GM23248 (cell line): ENCODE measurements at regions not wholly inside any gene's neighbourhood (a gene's known extent, or its start where the extent isn't known, plus 50 kb on each side); places are given as distances from the start of the nearest gene placed in this dataset.

Experiments
- DNase-seq: peaks from one replicate; pipeline ENCODE4 v3.0.0-alpha.2; 2015
- H2AFZ ChIP-seq: fragments of 200-600 bp; sonication (generic); 2 replicates; pipeline ENCODE4 v1.6.1; 2016; ENCODE audit warnings: antibody characterized with exemption
- H3F3A ChIP-seq: fragments of 200-600 bp; sonication (generic); 2 replicates; pipeline ENCODE4 v1.6.1; 2016; ENCODE audit warnings: mild to moderate bottlenecking, antibody characterized with exemption, mixed run types; ENCODE audit not compliant: insufficient read depth
- H3K27ac ChIP-seq: fragments of 200-600 bp; sonication (generic); 2 replicates; pipeline ENCODE4 v1.5.1; 2016; ENCODE audit warnings: mild to moderate bottlenecking
- H3K27me3 ChIP-seq: fragments of 200-600 bp; sonication (generic); replicated peaks from 2 replicates; pipeline ENCODE4 v1.6.1; 2016; ENCODE audit warnings: mild to moderate bottlenecking; ENCODE audit not compliant: insufficient read depth
- H3K36me3 ChIP-seq: fragments of 200-600 bp; sonication (generic); 2 replicates; pipeline ENCODE4 v1.6.1; 2016; ENCODE audit warnings: low read depth, mild to moderate bottlenecking
- H3K4me1 ChIP-seq: fragments of 200-600 bp; sonication (generic); 2 replicates; pipeline ENCODE4 v1.6.1; 2016; ENCODE audit warnings: mild to moderate bottlenecking; ENCODE audit not compliant: insufficient read depth
- H3K4me2 ChIP-seq: fragments of 200-600 bp; sonication (generic); one replicate; pipeline ENCODE4 v1.6.1; 2016; ENCODE audit warnings: mild to moderate bottlenecking; ENCODE audit not compliant: unreplicated experiment
- H3K4me3 ChIP-seq: fragments of 200-600 bp; sonication (generic); 2 replicates; pipeline ENCODE4 v1.5.1; 2016; ENCODE audit warnings: mild to moderate bottlenecking
- H3K79me2 ChIP-seq: fragments of 200-600 bp; sonication (generic); 2 replicates; pipeline ENCODE4 v1.6.1; 2016; ENCODE audit warnings: mild to moderate bottlenecking; ENCODE audit not compliant: insufficient read depth
- H3K9ac ChIP-seq: fragments of 200-600 bp; sonication (generic); 2 replicates; pipeline ENCODE4 v1.6.1; 2016; ENCODE audit warnings: mild to moderate bottlenecking
- H3K9me2 ChIP-seq: fragments of 200-600 bp; sonication (generic); 2 replicates; pipeline ENCODE4 v1.6.1; 2016; ENCODE audit warnings: mixed run types, mild to moderate bottlenecking, moderate library complexity; ENCODE audit not compliant: insufficient read depth
- H3K9me3 ChIP-seq: fragments of 200-600 bp; sonication (generic); one replicate; pipeline ENCODE4 v1.6.1; 2017; ENCODE audit warnings: low read depth
- H4K20me1 ChIP-seq: fragments of 200-600 bp; sonication (generic); 2 replicates; pipeline ENCODE4 v1.6.0; 2016; ENCODE audit not compliant: insufficient read depth
- EZH2 ChIP-seq: fragments of 200-600 bp; sonication (generic); IDR thresholded peaks from 2 replicates; pipeline ENCODE4 v1.6.1; 2018; ENCODE audit warnings: antibody characterized with exemption, mild to moderate bottlenecking; ENCODE audit not compliant: insufficient read depth, poor library complexity, severe bottlenecking
- EZH2phosphoT487 ChIP-seq: fragments of 200-600 bp; sonication (generic); IDR thresholded peaks from 2 replicates; pipeline ENCODE4 v1.6.1; 2018; ENCODE audit warnings: antibody characterized with exemption, moderate library complexity, mild to moderate bottlenecking, low read depth; ENCODE audit not compliant: insufficient read depth
- WGBS, 2 experiments: methylation state at CpG; one replicate each; pipeline ENCODE4 v1.1.6; 2015 to 2017; ENCODE audit warnings: low lambda C conversion rate in 2 of 2, low coverage in 1 of 2; ENCODE audit errors: missing lambda C conversion rate in 2 of 2; 5-methylcytosine and 5-hydroxymethylcytosine counted together
- in situ Hi-C: fragments of 300-500 bp; cut with MboI; formaldehyde crosslinking; loops from 2 replicates; pipeline ENCODE4 v1.15.0; 2020

DNA sequence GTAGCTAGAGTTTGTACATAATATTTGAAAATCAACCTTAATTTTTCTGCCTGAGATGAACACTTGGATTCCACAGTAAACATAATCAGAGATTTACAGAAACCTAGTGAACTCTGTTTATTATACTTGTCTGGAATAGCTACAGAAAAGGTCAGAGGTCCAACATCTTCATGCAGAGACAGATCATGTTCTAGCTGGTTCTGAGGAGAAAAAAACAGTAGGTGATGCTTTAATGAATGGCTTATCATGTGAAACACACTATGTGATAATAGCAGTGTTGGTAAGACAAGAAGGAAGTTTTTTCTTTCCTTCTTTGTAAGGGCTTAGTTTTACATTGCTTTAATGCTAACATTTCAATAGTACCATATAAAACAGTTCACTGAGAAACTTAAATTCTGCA is 846.4 kb upstream of the ZEB2 start:
- no peak overlapping the region for H3K9ac ChIP-seq
- no peaks in the 10 kb centered on the region for H3F3A ChIP-seq
- no peaks in the 10 kb centered on the region for H3K79me2 ChIP-seq
- DNase-seq, result no peak
- no peaks in the 10 kb centered on the region for H3K27me3 ChIP-seq
- no peaks in the 10 kb centered on the region for H3K36me3 ChIP-seq
- no peak overlapping the region for H2AFZ ChIP-seq
- TF ChIP-seq EZH2 (no peak), EZH2phosphoT487 (no peak)
- H3K27ac ChIP-seq, result no peak overlapping the region
- no peaks in the 10 kb centered on the region for H4K20me1 ChIP-seq
- no peak overlapping the region for H3K4me3 ChIP-seq
- H3K4me2 ChIP-seq, result no peak overlapping the region
- no peaks in the 10 kb centered on the region for H3K4me1 ChIP-seq
- in situ Hi-C loops, result no loop called here
- H3K9me3 ChIP-seq, result peaks cover 3% of the 10 kb centered on the region
- H3K9me2 ChIP-seq, result no peaks in the 10 kb centered on the region

DNA sequence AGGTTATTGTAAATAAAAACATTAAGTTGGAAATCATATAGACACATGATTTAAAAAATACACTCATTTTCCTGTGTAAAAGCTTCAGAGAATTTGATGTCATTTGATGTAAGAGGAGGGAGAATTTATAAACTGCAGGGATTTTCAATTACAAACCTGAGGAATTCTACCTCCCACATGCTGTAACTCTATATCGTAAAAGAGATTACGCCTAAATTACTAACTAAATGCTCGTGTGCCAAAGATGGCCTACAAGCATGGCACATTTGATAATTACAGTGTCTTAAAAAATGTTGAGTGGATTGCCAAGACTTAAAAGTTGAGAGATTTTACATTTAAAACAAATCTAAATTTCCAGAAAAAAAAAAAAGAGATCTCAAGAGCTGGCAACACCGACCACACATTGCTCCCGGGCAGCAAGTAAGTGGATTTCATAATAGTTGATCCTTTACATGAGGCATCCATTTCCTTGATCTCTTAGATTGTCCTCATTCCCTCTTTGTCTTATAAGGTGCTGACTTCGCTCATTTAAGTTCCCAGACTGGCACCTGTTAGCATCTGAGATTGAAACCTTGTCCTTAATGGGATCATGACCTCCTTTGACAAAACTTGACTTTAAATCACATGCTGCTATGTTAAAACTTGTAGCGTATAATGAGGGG is 840.3 kb upstream of the ZEB2 start:
- Histone ChIP-seq H3K36me3 (no peaks in the 10 kb centered on the region), H3K4me2 (no peak overlapping the region), H3K4me1 (peaks cover 10% of the 10 kb centered on the region), H3K4me3 (no peak overlapping the region), H4K20me1 (no peaks in the 10 kb centered on the region), H3K9me3 (no peaks in the 10 kb centered on the region), H3K27ac (no peak overlapping the region), H3F3A (0 out of 2 replicates have a peak, but pooled peaks cover 7% of the 10 kb centered on the region), H3K79me2 (no peaks in the 10 kb centered on the region), H3K9me2 (no peaks in the 10 kb centered on the region), H3K9ac (no peak overlapping the region), H3K27me3 (no peaks in the 10 kb centered on the region), H2AFZ (no peak overlapping the region)
- 90 to 92% methylated on average over 7 of the region's 7 CpGs for WGBS, 2 experiments
- in situ Hi-C loops, result no loop called here
- DNase-seq, result no peak
- no peak for TF ChIP-seq EZH2
- no peak for TF ChIP-seq EZH2phosphoT487

DNA sequence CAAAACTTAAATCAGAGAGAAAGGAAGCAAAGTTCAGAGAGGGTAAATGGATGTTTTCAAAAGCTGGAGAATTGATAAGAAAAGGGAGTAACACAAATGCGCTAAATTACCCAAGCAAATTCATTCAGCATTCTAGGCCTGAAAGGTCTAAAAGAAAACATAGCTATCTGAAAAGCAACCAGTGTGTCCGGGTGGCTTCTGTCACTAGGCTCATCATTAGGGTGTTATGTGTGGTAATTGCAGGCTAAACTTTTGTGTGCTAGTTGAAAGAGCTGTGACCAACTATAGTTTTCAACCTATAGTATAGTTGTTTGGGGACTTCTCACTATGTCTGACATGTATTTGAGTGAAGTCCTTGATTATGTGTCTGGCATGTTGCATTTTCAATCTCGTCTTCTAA is 839.6 kb upstream of the ZEB2 start:
- 0 out of 2 replicates have a peak, but pooled peaks cover 7% of the 10 kb centered on the region for H3F3A ChIP-seq

DNA sequence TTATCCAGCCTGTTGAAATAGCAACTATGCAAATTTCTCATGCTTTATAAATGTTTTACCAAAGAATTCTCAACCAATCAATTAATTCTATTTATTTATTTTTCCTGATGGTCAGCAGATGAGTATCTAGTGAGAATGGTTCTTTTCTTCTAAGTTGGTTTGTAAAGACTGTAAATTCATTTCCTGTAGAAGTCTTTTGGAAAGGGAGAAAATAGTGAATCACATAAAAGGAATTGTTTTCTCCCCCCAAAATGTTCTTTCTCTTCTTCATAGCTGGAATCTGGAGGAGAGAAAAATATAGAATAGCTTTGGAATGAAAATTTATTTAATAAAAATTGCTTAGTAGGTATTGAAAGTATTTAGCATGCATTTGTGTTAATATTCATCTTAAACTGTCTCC is 836.1 kb upstream of the ZEB2 start:
- peak; percentile 41 for DNase-seq
- TF ChIP-seq EZH2, result no peak
- no peak for TF ChIP-seq EZH2phosphoT487
- H3K36me3 ChIP-seq, result no peaks in the 10 kb centered on the region
- H3K79me2 ChIP-seq, result no peaks in the 10 kb centered on the region
- no peaks in the 10 kb centered on the region for H3K27me3 ChIP-seq
- in situ Hi-C loops, result no loop called here
- no peaks in the 10 kb centered on the region for H4K20me1 ChIP-seq
- peaks cover 11% of the 10 kb centered on the region for H3K4me1 ChIP-seq
- no peak overlapping the region for H3K9ac ChIP-seq
- no peak overlapping the region for H3K27ac ChIP-seq
- H3K4me2 ChIP-seq, result peak overlapping the region; percentile 36
- no peaks in the 10 kb centered on the region for H3K9me2 ChIP-seq
- no peak overlapping the region for H3K4me3 ChIP-seq
- 0 out of 2 replicates have a peak, but pooled peaks cover 7% of the 10 kb centered on the region for H3F3A ChIP-seq
- no peak overlapping the region for H2AFZ ChIP-seq
- H3K9me3 ChIP-seq, result no peaks in the 10 kb centered on the region

More for the DNA sequence above, 839.6 kb upstream of the ZEB2 start:
- no peak for TF ChIP-seq EZH2
- TF ChIP-seq EZH2phosphoT487, result no peak
- Histone ChIP-seq H3K4me2 (no peak overlapping the region), H3K27ac (no peak overlapping the region), H3K27me3 (no peaks in the 10 kb centered on the region), H2AFZ (no peak overlapping the region), H4K20me1 (no peaks in the 10 kb centered on the region), H3K36me3 (no peaks in the 10 kb centered on the region), H3K4me1 (peaks cover 11% of the 10 kb centered on the region), H3K9me3 (no peaks in the 10 kb centered on the region), H3K9me2 (no peaks in the 10 kb centered on the region), H3K79me2 (no peaks in the 10 kb centered on the region), H3K9ac (no peak overlapping the region), H3K4me3 (no peak overlapping the region)
- in situ Hi-C loops, result no loop called here
- WGBS, 2 experiments, result 97% methylated on average over 3 of the region's 3 CpGs
- DNase-seq, result no peak

DNA sequence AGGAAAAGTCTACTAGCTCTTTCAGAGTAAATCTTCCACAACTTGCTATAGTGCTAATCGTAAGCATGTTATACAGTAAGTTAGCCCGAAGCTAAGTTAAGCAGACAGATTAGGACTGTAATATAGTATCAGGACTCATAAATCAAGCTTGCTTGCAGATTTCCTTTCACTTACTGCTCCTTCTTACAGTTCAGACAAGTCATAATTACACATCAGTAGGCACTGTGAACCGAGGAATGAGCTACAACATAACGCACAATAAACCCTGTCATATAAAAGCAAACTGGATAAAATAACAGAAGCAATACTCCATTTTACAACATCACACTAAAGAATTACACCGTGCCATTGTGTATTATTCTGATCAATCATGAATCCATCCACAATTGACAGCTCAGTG is 832.6 kb upstream of the ZEB2 start:
- Histone ChIP-seq H3K9ac (no peak overlapping the region), H3K79me2 (no peaks in the 10 kb centered on the region), H4K20me1 (no peaks in the 10 kb centered on the region), H3K9me3 (no peaks in the 10 kb centered on the region), H3K27ac (no peak overlapping the region), H3K27me3 (no peaks in the 10 kb centered on the region), H3K36me3 (no peaks in the 10 kb centered on the region), H3K4me1 (peaks cover 24% of the 10 kb centered on the region), H3K9me2 (no peaks in the 10 kb centered on the region), H2AFZ (no peak overlapping the region), H3K4me3 (no peak overlapping the region), H3F3A (peaks cover 15% of the 10 kb centered on the region; the same call in 1 of the 2 replicates), H3K4me2 (no peak overlapping the region)
- TF ChIP-seq EZH2 (no peak), EZH2phosphoT487 (no peak)
- DNase-seq, result no peak
- in situ Hi-C loops, result no loop called here
- WGBS, 2 experiments, result 90 to 93% methylated on average over 5 of the region's 5 CpGs
